ENCODE measurements at regions not wholly inside any gene's neighbourhood (a gene's known extent, or its start where the extent isn't known, plus 50 kb on each side); places are given as distances from the start of the nearest gene placed in this dataset.

GRCh38 chr5:124260921-124261515 is 485.4 kb downstream of the ZNF608 start:
- peak overlapping the region; percentile 85; the same call in 1 of the 2 replicates for H2BK12ac ChIP-seq (ENCODE audit: low read depth, low read length)
- peak overlapping the region; percentile 49 for H2BK20ac ChIP-seq (ENCODE audit: low read length)
- peaks cover 1 to 20% (median 17%) of the 10 kb centered on the region in 4 experiments; a peak in 5 of 7 replicates for H3K4me1 ChIP-seq (replicated peaks in 1 of 4; ENCODE audit: control insufficient read depth in 3 of 4, insufficient read depth in 4 of 4, low read length in 3 of 4)
- no peaks in the 10 kb centered on the region; a peak in 1 of 4 replicates for H3K9me3 ChIP-seq (ENCODE audit: insufficient read depth in 2 of 2, low read depth in 1 of 2, low read length in 1 of 2)
- H3K79me2 ChIP-seq (ENCODE audit: control insufficient read depth in 1 of 2, insufficient read depth in 2 of 2, low read length in 2 of 2), result no peaks in the 10 kb centered on the region
- FAIRE-seq, result no peak
- no peak overlapping the region for H3K4me2 ChIP-seq (ENCODE audit: insufficient read depth in 1 of 2, low read depth in 2 of 2, low read length in 2 of 2)
- H4K91ac ChIP-seq (replicated peaks; ENCODE audit: insufficient read length, low read length), result peak overlapping the region; percentile 25
- H4K20me1 ChIP-seq (replicated peaks in 1 of 2; ENCODE audit: control insufficient read depth in 1 of 2, insufficient read depth in 2 of 2, low read length in 2 of 2), result no peaks in the 10 kb centered on the region
- DNase-seq (ENCODE audit: low read depth in 1 of 2, low spot score in 2 of 2), result no peak
- H2AFZ ChIP-seq (ENCODE audit: low read length), result no peak overlapping the region; the same call in 1 of the 2 replicates
- H3K14ac ChIP-seq (ENCODE audit: insufficient read length), result no peak overlapping the region
- no peaks in the 10 kb centered on the region for H3K23me2 ChIP-seq (ENCODE audit: low read depth, low read length)
- peak overlapping the region; percentile 6 for H3K4ac ChIP-seq (replicated peaks; ENCODE audit: insufficient read length, low read depth, low read length)
- peak overlapping the region; percentile 71; the same call in 1 of the 2 replicates for H2BK5ac ChIP-seq (ENCODE audit: low read depth, low read length)
- ChIA-PET CTCF (ENCODE audit: partially characterized antibody) (interaction anchor here (0.6 kb wide), 1 partner anchor 855 kb away, joined by 3 read pairs; no protein-coding TSS in a partner anchor), POLR2A (ENCODE audit: partially characterized antibody) (no interaction called here)
- H3K18ac ChIP-seq (ENCODE audit: extremely low read depth, low read length), result 0 out of 2 replicates have a peak overlapping the region, but pooled peaks have one; percentile 33
- H2AK5ac ChIP-seq (ENCODE audit: low read depth, low read length), result no peak overlapping the region
- no peak overlapping the region for H3K56ac ChIP-seq (replicated peaks; ENCODE audit: insufficient read length, low read depth, low read length)
- 77% methylated on average over 10 of the region's 10 CpGs; no CpG with 5 or more reads in 1 of the 2 experiments for WGBS, 2 experiments (ENCODE audit: extremely low coverage in 1 of 2, insufficient coverage in 1 of 2, insufficient read length in 1 of 2, insufficient replicate concordance in 2 of 2, low coverage in 1 of 2, low lambda C conversion rate in 2 of 2, missing lambda C conversion rate in 1 of 2)
- no peak overlapping the region for H4K8ac ChIP-seq (ENCODE audit: extremely low read depth, insufficient read depth, low read length)
- no peaks in the 10 kb centered on the region for H3K27me3 ChIP-seq (replicated peaks in 1 of 4; ENCODE audit: control insufficient read depth in 3 of 4, extremely low read depth in 1 of 4, insufficient read depth in 3 of 4, low read length in 3 of 4)
- H3K23ac ChIP-seq (ENCODE audit: insufficient read length), result no peak overlapping the region
- H4K5ac ChIP-seq (ENCODE audit: insufficient read length, low read depth, low read length), result no peak overlapping the region
- H2BK15ac ChIP-seq (ENCODE audit: low read length), result no peak overlapping the region
- H2BK120ac ChIP-seq (replicated peaks; ENCODE audit: low read depth, low read length), result peak overlapping the region; percentile 16
- no peak overlapping the region for H3K27ac ChIP-seq (ENCODE audit: low read depth, low read length)
- H3K4me3 ChIP-seq (ENCODE audit: extremely low read depth in 1 of 4, insufficient read depth in 2 of 4, low read depth in 3 of 4, low read length in 4 of 4), result no peak overlapping the region
- H3K36me3 ChIP-seq (ENCODE audit: control insufficient read depth in 2 of 4, insufficient read depth in 4 of 4, low read length in 3 of 4), result no peaks in the 10 kb centered on the region
- H3K9ac ChIP-seq (replicated peaks in 1 of 4; ENCODE audit: extremely low read depth in 1 of 4, low read depth in 3 of 4, low read length in 3 of 4), result no peak overlapping the region
- no peaks in the 10 kb centered on the region for H3K79me1 ChIP-seq (ENCODE audit: low read depth, low read length)
- TF ChIP-seq, protein P1, sequence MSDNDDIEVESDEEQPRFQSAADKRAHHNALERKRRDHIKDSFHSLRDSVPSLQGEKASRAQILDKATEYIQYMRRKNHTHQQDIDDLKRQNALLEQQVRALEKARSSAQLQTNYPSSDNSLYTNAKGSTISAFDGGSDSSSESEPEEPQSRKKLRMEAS (IDR thresholded peaks at IDR 0.05), result no peak
- TF ChIP-seq ZNF274 (IDR thresholded peaks at IDR 0.05; ENCODE audit: borderline replicate concordance, extremely low read depth, low read length) (no peak), SIN3A (conservative IDR thresholded peaks at IDR 0.05 in 1 of 2, IDR thresholded peaks at IDR 0.05 in 1 of 2; ENCODE audit: low read depth in 1 of 2, low read length in 2 of 2) (no peak), SP1 (IDR thresholded peaks at IDR 0.05; ENCODE audit: low read depth, low read length) (no peak), TBP (IDR thresholded peaks at IDR 0.05; ENCODE audit: low read depth, low read length) (no peak), KDM5A (IDR thresholded peaks at IDR 0.05; ENCODE audit: low read length) (no peak), HDAC2 (IDR thresholded peaks at IDR 0.05; ENCODE audit: borderline replicate concordance in 1 of 2, low read depth in 2 of 2, low read length in 2 of 2) (no peak), USF2 (IDR thresholded peaks at IDR 0.05; ENCODE audit: low read length) (no peak), EGR1 (IDR thresholded peaks at IDR 0.05; ENCODE audit: borderline replicate concordance, low read depth, low read length) (no peak; the same call in 1 of the 2 replicates), GTF2F1 (IDR thresholded peaks at IDR 0.05; ENCODE audit: borderline replicate concordance, low read depth, low read length) (no peak), FOSL1 (IDR thresholded peaks at IDR 0.05; ENCODE audit: insufficient read depth, low read depth, low read length) (no peak)

Data from H1 (cell line).